NCI-H128 (cell line): ENCODE measurements at regions not wholly inside any gene's neighbourhood (a gene's known extent, or its start where the extent isn't known, plus 50 kb on each side); places are given as distances from the start of the nearest gene placed in this dataset.

Experiments
- DNase-seq: peaks from one replicate; lab custom pipeline; 2025; ENCODE audit not compliant: unreplicated experiment; lab: John Stamatoyannopoulos, UW

DNA sequence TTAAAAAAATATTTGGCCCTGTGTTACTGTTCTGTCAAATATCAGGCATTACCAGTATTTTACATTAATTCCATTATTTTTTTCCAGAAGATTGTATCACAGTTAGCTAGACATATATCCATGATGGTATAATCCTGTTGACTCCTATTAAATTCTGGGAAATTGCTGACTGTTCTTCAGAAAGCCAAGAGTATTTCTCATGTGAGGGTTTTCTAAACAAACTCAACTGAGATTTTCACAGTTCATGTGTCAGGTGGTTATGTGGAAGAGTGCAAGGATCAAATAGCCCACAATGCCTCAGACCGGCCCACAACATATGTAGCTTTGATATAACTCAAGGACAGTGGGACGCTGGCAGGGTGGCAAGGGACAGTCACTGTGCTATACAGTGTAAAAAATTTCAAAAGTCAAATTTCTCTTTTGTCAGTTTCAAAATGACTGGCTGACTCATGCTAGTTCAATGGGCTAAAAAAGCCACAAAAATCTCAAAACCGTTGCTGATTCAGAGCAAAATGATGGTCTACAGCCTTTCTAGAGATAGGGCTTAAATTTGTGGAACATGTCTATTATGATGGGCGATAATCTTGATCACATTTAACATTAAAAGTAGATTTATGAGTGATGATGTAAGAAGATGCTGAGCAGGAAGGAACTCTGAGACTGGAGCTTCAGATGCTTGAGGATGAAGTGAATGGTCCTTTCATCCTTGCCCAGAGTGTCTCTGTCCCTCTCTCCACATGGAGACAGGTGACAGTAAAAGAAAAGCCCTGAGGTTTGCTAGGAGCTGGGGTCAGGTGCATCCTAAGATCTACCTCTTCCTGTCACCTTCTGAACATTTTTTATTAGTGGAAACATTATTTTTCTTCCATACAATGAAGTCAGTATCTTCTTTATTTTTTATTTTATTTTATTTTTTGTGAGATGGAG is 175.8 kb upstream of the PIEZO2 start:
- no peak for DNase-seq

DNA sequence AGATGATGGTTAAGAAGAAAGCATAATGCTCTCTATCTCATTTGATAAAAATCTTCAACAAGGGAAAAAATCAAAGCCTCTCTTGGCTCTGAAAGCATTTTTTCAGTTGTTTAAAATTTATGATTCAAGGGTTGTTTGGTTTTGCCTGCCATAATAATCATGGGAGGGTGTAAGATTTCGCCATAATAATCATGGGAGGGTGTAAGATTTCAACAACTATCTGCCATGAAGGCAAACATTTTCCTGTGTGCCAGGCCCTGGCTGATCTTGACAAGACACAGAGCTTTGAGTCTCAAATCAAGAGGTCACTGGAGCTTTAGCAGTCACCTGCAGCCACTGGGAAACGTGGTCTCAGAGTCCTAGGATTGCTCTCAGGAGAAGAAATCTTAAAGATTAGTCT is 175.1 kb upstream of the PIEZO2 start:
- no peak for DNase-seq

DNA sequence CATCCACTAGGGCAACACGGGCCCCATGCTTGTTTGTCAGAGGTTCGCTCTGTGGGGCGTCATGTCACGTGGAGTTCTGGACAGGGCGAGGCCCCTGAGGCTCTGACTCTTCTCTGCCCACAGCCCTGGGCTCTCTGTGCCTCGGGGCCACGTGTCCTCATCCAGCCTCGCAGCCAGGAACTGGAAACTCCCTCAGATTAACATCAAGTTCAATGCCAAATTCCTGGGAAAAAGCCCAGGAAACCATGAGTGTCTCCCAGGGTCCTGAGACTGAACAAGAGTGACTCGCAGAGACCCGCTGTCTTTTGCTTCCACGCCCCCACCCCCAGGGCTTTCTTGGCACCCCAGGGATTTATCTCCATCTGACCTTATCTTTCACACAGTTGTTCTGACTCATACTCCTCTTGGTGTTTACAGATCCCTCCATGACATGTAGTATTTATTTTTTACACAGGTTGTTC is 174.0 kb upstream of the PIEZO2 start:
- no peak for DNase-seq

DNA sequence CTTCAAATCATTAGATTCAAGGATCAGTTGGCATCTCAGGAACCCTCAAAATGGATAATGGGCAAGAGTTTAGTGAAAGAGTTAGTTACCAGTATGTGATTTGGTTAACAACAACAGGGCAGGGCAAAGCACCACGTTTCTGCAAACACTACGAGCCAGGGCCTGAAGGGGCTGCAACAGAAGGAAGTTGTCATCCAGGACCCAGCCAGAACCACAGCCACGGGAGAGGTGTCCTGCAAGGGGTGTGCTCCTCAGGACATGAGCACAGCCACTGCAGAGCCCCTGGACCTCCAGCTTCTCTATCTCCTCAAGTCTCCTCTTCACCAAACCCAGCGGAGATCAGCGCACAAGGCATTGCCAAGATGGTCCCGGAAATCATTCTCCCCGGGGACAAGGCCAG is 173.3 kb upstream of the PIEZO2 start:
- no peak for DNase-seq

- DNase-seq = no peak
Measured at GRCh38 chr18:11322006-11322405, 172.6 kb upstream of the PIEZO2 start.

DNA sequence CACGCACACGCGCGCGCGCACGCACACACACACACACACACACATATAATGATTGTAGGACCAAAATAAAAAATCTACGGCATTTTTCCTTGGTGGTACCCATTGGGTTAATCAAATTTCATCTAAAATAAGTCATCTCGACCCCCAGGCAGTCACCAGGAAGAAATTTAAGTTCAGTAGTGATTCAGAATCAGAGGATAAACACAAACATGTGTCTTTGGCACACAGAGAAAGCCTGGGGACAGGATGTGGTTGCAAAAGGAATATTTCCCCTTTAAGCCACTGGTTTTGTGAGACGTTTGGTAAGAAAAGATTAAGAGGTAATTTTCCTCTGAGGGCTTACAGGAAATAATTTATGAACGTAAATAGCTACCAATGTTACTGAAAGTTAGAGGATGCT is 171.6 kb upstream of the PIEZO2 start:
- DNase-seq = no peak

- no peak for DNase-seq
Measured at GRCh38 chr18:11316546-11316945, 167.2 kb upstream of the PIEZO2 start.

DNA sequence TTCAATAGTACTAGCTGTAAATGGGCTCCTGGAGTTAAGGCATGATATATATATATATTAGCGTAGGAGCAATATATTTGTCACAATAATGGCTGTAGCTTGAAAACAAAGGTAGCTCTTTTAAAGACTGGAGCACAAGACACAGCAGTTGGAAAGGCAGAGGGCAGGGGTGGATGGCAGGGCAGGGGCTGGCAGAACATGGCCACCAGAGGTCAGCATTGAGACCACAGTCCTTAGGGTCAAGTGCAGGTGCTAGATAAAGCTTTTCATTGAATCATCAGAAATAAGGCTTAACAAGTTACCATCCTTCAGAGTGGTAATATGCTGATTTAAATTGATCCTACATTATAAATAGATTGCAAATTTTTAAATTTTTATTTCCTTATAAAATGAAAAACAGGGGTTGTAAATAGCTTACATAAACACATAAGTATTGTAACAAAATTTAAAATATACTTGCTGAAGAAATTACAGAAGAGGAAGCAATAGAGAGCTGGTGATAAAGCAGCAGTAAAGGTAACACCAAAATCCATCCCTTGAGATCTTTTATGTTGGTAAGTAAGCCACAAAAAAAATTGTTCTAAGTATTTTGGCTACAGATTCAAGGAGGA is 161.2 kb upstream of the PIEZO2 start:
- no peak for DNase-seq

DNA sequence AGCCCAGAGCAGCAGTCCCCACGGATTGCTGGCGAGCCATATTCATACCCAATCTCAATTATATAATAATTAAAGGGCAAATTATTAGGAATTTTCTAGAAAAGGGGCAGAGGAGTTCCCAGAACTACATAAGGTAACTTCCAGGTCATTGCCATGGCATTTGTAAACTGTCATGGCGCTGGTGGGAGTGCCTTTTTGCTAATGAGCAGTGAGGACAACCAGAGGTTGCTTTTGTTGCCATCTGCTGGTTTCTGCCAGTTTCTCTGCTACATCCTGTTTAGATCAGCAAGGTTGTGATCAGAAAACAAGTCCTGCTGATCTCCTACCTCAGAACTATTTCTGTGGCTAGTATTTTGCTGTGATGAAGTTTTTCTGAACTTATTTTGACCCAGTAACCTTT is 159.8 kb upstream of the PIEZO2 start:
- no peak for DNase-seq

GRCh38 chr18:11308499-11308898 is 159.1 kb upstream of the PIEZO2 start:
- DNase-seq = no peak

GRCh38 chr18:11307716-11308115 is 158.3 kb upstream of the PIEZO2 start:
- DNase-seq = no peak

DNA sequence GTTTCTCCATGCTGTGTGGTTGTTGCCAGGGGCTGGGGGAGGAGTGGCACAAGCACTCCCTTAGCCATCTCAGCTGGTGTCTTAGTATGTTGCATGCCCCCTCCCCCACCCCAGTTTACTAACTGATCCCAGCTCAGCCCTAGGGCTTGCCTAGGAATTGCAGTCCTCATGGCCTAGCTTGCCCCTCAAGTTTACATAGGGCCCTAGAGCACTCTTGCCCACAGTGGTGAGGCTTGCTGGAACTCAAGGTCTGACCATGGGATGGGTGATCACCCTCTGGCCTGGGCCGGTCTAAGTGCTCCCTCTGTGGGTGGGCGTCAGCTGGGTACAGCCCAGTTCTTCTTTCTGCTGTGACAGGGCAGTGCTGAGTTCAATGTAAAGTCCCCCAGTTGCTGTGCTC is 156.1 kb upstream of the PIEZO2 start:
- no peak for DNase-seq

GRCh38 chr18:11304928-11305327 is 155.6 kb upstream of the PIEZO2 start:
- DNase-seq = no peak

DNA sequence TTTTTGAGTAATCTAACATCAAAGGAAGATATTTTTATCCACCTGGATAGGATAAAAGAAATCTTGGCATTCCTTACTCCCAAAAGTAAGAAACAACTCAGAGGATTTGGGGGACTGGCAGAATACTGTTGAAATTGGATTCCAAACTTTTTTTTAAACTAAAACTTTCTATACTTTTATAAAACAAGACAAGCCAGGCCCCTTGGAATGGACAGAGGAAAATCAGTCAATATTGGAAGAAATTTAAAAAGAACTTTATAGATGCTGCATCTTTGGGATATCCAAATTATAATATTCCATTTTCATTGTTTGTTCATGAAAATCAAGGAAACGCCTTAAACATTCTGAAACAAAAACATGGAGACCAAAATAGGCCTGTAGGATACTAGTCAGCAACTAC is 147.6 kb upstream of the PIEZO2 start:
- no peak for DNase-seq

- DNase-seq = no peak
Measured at GRCh38 chr18:11293794-11294193, 144.4 kb upstream of the PIEZO2 start.

DNA sequence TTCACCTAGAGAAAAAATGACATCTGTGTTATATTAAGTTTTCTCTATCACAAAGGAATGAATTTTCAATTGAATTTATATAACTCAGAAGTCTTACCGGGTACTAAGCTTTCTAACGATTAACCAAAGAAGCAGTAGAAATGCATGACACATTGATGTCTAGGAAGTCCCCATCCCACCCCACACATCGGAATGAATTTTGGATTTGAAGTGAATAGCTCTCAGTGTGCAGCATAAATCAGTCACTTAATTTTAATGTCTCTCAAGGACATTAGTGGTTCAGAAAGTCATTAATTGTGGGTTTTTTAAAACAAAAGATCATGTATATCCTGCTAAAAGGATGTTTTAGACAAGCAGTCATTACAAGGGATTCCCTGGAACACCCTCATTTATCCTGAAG is 141.4 kb upstream of the PIEZO2 start:
- DNase-seq = no peak

GRCh38 chr18:11289248-11289647 is 139.9 kb upstream of the PIEZO2 start:
- DNase-seq = no peak

DNA sequence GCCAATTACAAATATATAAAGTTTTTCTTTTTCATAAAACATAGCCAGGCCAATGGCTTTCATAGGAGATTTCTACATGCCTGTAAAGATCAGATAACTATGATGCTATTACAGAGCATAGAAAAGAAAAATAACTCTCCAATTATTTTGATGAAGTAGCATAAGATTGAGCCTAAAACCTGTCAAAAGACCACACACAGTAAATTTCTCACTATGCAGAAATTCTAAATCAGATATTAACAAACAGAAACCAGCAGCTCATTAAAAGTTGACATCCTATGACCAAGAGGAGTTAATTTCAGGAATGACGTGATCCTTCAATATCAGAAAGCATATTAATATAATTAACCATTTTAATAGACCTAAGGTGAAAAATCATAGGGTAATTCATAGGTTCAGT is 139.0 kb upstream of the PIEZO2 start:
- no peak for DNase-seq

DNA sequence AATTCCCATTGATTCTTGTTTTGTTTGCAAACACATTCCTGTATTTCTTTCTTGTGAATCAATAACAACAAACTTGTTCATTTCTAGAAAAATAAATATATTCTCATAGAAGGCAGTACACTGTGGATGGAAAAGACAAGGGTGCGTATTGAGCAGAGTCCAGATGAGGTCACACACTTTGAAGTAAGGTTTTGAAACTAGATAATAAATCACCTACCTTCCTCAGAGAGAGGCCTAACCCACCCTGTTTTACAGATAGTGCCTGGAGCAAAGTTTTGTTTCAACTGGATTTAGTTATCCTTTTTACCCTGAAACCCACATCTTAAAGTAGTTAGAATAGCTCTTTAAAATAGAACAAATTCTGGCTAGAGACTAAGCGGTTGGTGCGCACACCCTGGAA is 137.1 kb upstream of the PIEZO2 start:
- DNase-seq = no peak

GRCh38 chr18:11284811-11285210 is 135.4 kb upstream of the PIEZO2 start:
- no peak for DNase-seq

DNA sequence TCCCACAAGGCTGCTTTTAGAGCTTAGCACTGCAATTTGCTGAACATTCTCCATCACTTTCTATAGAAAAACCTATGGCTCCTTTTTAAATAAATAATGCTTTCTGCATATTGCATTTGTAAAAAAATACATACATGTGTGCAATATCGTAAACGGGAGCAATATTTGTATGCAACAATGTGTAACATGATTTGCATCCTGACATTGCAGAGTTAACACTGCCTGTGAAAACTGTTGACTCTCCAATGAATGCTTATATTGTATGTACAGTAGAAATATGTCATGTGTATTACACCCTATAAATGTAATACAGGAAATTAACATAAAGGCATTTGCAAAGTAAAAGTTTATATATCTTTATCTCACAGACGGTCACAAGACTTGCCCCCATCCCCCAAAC is 135.0 kb upstream of the PIEZO2 start:
- no peak for DNase-seq

GRCh38 chr18:11283479-11284161 is 134.3 kb upstream of the PIEZO2 start:
- no peak for DNase-seq
